ENCODE measurements at regions not wholly inside any gene's neighbourhood (a gene's known extent, or its start where the extent isn't known, plus 50 kb on each side); places are given as distances from the start of the nearest gene placed in this dataset.
"Not testable (repeated sequence)": the region's sequence is repeated elsewhere in the genome, so short reads cannot be mapped to it uniquely, and the experiment has no call there.

GRCh38 chr7:79552463-79552862, 99.0 kb upstream of the MAGI2 start:
- DNase-seq (ENCODE audit: low read depth in 2 of 2): no peak

DNA sequence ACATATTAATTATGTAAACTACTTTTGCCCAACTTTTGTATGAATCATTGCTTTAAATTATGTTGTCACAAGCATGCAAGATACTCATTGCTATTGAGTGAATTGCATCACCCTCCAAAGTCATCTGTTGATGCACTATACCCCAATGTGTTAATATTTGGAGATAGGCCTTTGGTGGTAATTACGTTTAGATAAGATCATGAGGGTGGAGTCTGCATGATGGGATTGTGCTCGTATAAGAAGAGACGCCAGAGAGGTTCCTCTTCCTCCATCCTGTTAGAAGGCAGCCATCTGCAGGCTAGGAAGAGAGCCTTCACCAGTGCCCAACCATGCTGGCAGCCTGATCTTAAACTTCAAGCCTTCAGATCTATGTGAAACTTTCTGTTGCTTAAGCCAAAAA, 95.3 kb upstream of the MAGI2 start:
- no peak for DNase-seq (ENCODE audit: low read depth in 2 of 2)

GRCh38 chr7:79547132-79547531, 93.7 kb upstream of the MAGI2 start:
- no peak for DNase-seq (ENCODE audit: low read depth in 2 of 2)

DNA sequence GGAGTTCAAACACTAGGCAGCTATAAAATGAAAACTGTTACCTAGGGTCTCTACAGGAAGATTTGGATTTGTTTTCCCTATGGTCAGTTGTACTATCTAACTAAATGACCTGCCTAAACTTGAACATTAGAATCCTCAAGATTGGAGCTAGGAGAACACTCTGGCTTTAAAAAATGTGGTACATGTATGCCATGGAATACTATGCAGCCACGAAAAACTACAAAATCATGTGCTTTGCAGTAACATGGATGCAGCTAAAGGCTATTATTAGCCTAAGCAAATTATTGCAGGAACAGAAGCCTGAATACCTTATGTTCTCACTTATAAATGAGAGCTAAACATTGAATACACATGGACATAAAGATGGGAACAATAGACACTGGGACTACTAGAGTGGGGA, 87.1 kb upstream of the MAGI2 start:
- no peak for DNase-seq (ENCODE audit: low read depth in 2 of 2)

DNA sequence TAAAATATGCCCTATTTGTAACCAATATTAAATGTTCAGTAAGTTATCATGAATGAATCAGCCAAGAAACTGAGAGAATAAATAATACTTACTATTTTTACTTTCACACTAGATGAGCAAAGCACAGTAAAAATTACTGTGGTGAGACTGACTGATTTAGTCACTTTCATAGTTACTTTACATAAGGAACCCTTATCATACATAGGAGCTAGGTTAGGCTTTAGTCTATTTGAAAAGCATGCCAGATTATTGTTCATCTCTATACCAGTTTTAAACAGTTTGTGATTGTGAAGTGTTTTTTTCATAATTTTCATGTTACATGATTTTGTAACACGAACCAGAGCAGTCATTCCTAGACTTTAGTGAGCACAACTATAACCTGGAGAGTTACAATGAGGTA, 80.7 kb upstream of the MAGI2 start:
- no peak for DNase-seq (ENCODE audit: low read depth in 2 of 2)

GRCh38 chr7:79531905-79532664, 78.6 kb upstream of the MAGI2 start:
- no peak for DNase-seq (ENCODE audit: low read depth in 2 of 2)

DNA sequence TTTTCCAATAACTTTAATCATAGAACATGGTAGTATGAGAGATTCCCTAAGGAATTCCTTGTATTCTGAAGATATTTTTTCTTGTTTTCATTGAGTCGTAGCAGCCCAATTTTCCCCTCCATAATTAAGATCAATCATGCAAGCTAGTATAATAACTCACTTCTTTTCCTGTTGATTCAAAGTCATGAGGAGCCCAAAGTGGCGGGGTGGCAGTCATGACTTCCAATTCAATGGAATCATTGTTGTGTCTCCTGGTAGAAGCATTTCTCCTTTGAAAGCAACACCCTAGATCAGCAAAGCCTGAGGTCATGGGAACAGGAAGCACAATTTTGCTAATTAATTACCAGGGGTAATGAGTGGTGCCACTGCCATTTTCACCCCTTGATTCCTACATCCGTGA, 77.6 kb upstream of the MAGI2 start:
- no peak for DNase-seq (ENCODE audit: low read depth in 2 of 2)

DNA sequence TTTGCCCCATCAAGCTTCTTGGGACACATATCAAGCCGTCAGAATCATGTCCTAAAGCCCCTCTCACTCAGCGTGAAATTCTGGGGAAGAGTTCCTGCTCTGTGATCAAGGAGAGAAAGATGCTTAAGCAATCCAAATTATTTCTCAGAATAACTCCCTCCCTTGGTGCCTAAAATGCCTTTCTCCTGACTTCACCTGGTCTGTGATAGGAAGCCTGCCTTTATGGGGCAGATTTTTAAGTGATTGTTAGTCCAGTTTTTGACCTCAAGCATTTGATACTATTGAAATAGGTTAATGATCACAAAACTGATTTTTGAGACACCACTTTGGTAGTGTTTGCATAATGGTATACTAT, 76.4 kb upstream of the MAGI2 start:
- DNase-seq (ENCODE audit: low read depth in 2 of 2): no peak

GRCh38 chr7:79529214-79529880, 75.9 kb upstream of the MAGI2 start:
- no peak for DNase-seq (ENCODE audit: low read depth in 2 of 2)

DNA sequence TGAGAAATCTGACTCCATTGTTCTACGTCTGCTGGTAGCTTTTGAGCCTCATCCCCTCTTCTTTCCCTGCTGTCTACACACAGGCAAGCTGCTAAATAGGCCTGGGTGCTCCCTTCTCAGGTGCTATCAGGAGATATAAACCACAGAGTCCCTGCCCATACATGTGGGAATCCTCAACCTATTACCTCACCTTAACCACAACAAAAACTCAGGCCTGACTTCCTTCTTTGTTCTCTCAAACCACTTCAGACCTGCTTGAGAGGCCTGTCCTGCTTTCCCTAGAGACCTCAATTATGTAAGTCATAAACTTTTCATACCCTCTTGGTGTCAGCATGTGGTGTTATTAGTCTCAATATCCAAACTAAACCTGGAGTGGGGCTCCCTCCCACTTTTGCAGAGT, 75.0 kb upstream of the MAGI2 start:
- no peak for DNase-seq (ENCODE audit: low read depth in 2 of 2)

- DNase-seq (ENCODE audit: low read depth in 2 of 2): no peak
Observed at GRCh38 chr7:79524048-79524447, 70.6 kb upstream of the MAGI2 start.

DNA sequence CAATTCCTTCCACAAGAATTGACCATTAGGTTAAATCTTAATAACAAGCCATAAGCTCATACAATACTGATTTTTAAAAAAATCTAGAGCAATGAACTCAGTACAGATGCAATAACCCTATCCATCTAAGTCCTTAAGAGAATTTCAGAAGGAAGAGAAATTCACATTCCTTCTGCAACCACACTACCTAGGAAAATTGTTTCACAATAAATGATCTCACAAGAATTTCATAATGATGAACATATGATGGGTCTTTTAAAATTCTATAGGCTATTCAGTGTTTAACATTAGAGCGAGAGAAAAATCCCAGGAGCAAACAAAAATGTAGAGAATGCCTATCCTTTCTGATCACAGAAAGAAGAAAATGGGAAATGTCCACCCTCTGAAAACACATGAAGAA, 70.0 kb upstream of the MAGI2 start:
- DNase-seq (ENCODE audit: low read depth in 2 of 2): no peak

DNA sequence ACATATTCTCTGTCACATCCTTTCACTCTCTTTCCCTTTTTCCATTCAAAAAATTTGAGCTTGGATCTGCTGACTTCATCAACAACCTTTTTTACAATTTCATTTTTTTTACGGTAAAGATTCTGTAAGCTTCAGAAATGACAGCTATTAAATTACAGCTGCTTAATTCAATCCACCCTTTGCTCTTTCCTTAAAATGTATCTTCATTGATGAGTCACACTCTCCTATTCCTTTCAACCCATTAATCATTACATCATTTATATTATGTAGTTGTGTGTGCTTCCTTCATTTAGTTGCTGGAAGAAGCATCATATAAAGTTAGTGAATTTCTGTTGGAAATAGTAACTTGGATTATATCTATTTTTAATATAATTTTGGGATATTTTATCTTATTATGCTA, 67.1 kb upstream of the MAGI2 start:
- DNase-seq (ENCODE audit: low read depth in 2 of 2): no peak

GRCh38 chr7:79515358-79515757, 61.9 kb upstream of the MAGI2 start:
- no peak for DNase-seq (ENCODE audit: low read depth in 2 of 2)

DNA sequence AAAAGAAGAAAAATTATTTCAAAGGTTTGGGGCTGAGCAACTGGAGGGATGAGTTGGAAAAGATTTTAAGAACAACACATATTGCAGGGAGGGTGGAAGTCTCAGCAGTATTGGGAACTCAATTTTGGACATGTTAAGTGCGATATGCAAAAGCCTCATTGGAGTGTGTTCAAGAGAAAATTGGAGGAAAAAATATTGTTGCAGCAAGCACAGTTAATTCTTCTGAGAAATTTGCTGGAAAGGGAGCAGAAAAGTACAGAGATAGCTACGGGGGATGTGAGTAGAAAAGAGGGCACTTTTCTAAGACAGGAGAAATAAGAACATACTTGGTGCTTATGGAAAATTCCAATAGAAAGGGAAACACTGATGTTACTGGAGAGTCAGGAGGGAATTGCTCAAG, 59.8 kb upstream of the MAGI2 start:
- no peak for DNase-seq (ENCODE audit: low read depth in 2 of 2)

DNA sequence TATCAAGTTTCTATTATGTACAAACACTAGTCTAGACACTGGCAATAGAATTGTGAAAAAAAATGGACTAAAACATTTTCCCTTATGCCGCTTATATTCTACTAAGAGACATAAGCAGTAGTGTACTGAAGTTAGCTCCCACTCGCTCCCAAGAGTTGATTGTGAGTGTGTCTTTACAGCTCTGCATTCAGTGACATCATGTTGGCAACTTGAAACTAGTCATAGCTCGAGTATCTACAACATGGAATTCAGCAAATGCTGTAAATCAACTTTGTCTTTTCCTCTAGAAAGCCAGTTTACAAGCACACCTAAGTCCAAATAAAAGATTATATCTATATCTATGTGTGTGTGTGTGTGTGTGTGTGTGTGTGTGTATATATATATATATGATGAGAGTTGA, 58.8 kb upstream of the MAGI2 start:
- DNase-seq (ENCODE audit: low read depth in 2 of 2): no peak

- not testable (repeated sequence) for DNase-seq (ENCODE audit: low read depth in 2 of 2)
Observed at GRCh38 chr7:79511056-79511455, 57.6 kb upstream of the MAGI2 start.

GRCh38 chr7:79507131-79507530, 53.7 kb upstream of the MAGI2 start:
- no peak for DNase-seq (ENCODE audit: low read depth in 2 of 2)

- no peak for DNase-seq (ENCODE audit: low read depth in 2 of 2)
Observed at GRCh38 chr7:79506481-79506880, 53.0 kb upstream of the MAGI2 start.

DNA sequence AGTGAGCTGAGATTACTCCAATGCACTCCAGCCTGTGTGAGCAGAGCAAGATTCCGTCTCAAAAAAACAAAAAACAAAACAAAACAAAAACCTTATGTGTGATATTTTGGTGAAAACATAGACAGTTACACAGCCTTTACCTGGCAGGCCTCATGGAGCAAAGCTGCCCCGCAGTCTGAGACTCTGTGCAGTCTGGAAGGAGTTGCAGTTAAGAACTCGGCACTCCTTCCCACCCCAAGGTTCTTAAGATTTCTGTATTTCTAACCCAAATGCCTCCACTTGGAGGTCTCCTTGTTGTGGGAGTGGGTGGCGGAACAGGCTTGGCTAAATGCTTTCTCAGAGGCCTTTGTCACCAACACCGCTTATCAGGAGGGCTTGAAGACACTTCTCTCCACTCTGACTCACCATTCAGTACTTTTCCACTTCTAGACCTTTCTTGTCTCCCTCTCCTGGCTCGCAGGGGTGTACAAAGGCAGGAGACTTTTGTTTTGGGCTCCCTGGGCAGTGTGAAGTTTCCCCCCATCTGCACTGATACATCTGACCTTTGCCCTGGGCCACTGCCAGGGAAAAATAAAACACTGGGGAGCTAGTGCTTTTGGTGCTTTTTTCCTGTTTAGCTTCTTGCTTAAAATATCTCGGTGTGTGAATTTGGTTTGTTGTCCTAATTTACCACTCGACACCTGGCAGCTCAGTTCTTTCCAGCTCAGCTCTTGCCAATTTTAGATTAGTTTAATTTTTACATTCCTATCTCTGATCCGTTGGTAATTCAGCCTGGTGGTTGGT, 51.3 kb upstream of the MAGI2 start:
- DNase-seq (ENCODE audit: low read depth in 2 of 2): no peak

Data from activated CD4-positive, alpha-beta T cell treated with anti-CD3 and anti-CD28 coated beads for 24 hours (primary cell).